Heart left ventricle (tissue), 13 donors: ENCODE measurements at regions not wholly inside any gene's neighbourhood (a gene's known extent, or its start where the extent isn't known, plus 50 kb on each side); places are given as distances from the start of the nearest gene placed in this dataset.

Experiments
- POLR2A ChIP-seq, 2 donors: fragments of 450-650 bp; IDR thresholded peaks; one replicate each; pipeline ENCODE4 v1.6.1; 2017; ENCODE audit warnings: antibody characterized with exemption in 2 of 2, mild to moderate bottlenecking in 2 of 2, moderate library complexity in 2 of 2
- TF ChIP-seq, protein P1 (sequence below), 12 donors: fragments of 200-600 bp; sonication (generic) in 4 of 12; IDR thresholded peaks; one replicate each; pipeline versions ENCODE4 v1.5.0 to v1.8.0; 2018 to 2022; ENCODE audit warnings: antibody characterized with exemption in 12 of 12, mild to moderate bottlenecking in 5 of 12
- donor health status: ischemic (EF 13 %, LVEDD 7.1; RV severe dilation, severe dysfunction).
- donor health status: DM: no; HTN: yes; CAD: no.
- donor health status: DM: no; HTN: no; CAD: no.
- donor health status: ischemic (EF 25% LVEDD 6.9; RV normal size, moderate dysfunction).
- donor health status: ischemic (EF 25% LVEDD 5.7; RV mildly dilated, moderate dysfunction).
- donor health status: ischemic (EF 35%, LVEDD 5.7; RV mildly dilated, moderate dysfunction).
- donor health status: nonischemic (EF 11% LVEDD 7.7; RV severe dilation, severe dysfunction).
- donor health status: DM: yes; HTN: yes; CAD: no.
- donor health status: PGD.
- donor health status: ischemic (EF 29% LVEDD 5.4; RV normal size, mild dysfunction).
- donor health status: nonischemic (EF 23%, LVEDD 6.1; RV moderate dilation, normal function).

- TF ChIP-seq, protein P1, sequence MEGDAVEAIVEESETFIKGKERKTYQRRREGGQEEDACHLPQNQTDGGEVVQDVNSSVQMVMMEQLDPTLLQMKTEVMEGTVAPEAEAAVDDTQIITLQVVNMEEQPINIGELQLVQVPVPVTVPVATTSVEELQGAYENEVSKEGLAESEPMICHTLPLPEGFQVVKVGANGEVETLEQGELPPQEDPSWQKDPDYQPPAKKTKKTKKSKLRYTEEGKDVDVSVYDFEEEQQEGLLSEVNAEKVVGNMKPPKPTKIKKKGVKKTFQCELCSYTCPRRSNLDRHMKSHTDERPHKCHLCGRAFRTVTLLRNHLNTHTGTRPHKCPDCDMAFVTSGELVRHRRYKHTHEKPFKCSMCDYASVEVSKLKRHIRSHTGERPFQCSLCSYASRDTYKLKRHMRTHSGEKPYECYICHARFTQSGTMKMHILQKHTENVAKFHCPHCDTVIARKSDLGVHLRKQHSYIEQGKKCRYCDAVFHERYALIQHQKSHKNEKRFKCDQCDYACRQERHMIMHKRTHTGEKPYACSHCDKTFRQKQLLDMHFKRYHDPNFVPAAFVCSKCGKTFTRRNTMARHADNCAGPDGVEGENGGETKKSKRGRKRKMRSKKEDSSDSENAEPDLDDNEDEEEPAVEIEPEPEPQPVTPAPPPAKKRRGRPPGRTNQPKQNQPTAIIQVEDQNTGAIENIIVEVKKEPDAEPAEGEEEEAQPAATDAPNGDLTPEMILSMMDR (IDR thresholded peaks at IDR 0.05), result no peak
- no peak for TF ChIP-seq POLR2A (IDR thresholded peaks at IDR 0.05)
These were observed 276.2 kb upstream of the KLF3 start for GRCh38 chr4:38387819-38388218.
